ENCODE measurements at regions not wholly inside any gene's neighbourhood (a gene's known extent, or its start where the extent isn't known, plus 50 kb on each side); places are given as distances from the start of the nearest gene placed in this dataset.
"Not testable (repeated sequence)": the region's sequence is repeated elsewhere in the genome, so short reads cannot be mapped to it uniquely, and the experiment has no call there.

- no peak for DNase-seq
These were observed 1547.9 kb upstream of the SPRY2 start for GRCh38 chr13:81888855-81889254.

- DNase-seq: no peak
These were observed 1534.0 kb upstream of the SPRY2 start for GRCh38 chr13:81874681-81875661.

- no peak for DNase-seq
These were observed 1533.3 kb upstream of the SPRY2 start for GRCh38 chr13:81874253-81874652.

- DNase-seq: peak; percentile 2
These were observed 1531.7 kb upstream of the SPRY2 start for GRCh38 chr13:81872581-81872980.

- not testable (repeated sequence) for DNase-seq
These were observed 1530.9 kb upstream of the SPRY2 start for GRCh38 chr13:81871751-81872325.

- DNase-seq: no peak
These were observed 1507.4 kb upstream of the SPRY2 start for GRCh38 chr13:81848291-81848690.

- no peak for DNase-seq
These were observed 1505.8 kb upstream of the SPRY2 start for GRCh38 chr13:81846771-81847170.

GRCh38 chr13:81821259-81821658, 1480.3 kb upstream of the SPRY2 start:
- no peak for DNase-seq

GRCh38 chr13:81800433-81800832, 1459.5 kb upstream of the SPRY2 start:
- no peak for DNase-seq

GRCh38 chr13:81795710-81796109, 1454.8 kb upstream of the SPRY2 start:
- no peak for DNase-seq

GRCh38 chr13:81791641-81792040, 1450.7 kb upstream of the SPRY2 start:
- no peak for DNase-seq

GRCh38 chr13:81781471-81781870, 1440.5 kb upstream of the SPRY2 start:
- no peak for DNase-seq

- DNase-seq: no peak
These were observed 1439.0 kb upstream of the SPRY2 start for GRCh38 chr13:81779876-81780275.

GRCh38 chr13:81778350-81778749, 1437.4 kb upstream of the SPRY2 start:
- no peak for DNase-seq

- no peak for DNase-seq
These were observed 1432.3 kb upstream of the SPRY2 start for GRCh38 chr13:81773263-81773662.

- no peak for DNase-seq
These were observed 1431.0 kb upstream of the SPRY2 start for GRCh38 chr13:81771951-81772350.

GRCh38 chr13:81770868-81771505, 1430.1 kb upstream of the SPRY2 start:
- no peak for DNase-seq

GRCh38 chr13:81762449-81762848, 1421.5 kb upstream of the SPRY2 start:
- no peak for DNase-seq

- DNase-seq: no peak
These were observed 1419.4 kb upstream of the SPRY2 start for GRCh38 chr13:81760316-81760715.

GRCh38 chr13:81757348-81757970, 1416.5 kb upstream of the SPRY2 start:
- DNase-seq: no peak

- no peak for DNase-seq
These were observed 1404.5 kb upstream of the SPRY2 start for GRCh38 chr13:81745391-81745790.

- DNase-seq: no peak
These were observed 1397.4 kb upstream of the SPRY2 start for GRCh38 chr13:81738364-81738763.

- DNase-seq: no peak
These were observed 1385.3 kb upstream of the SPRY2 start for GRCh38 chr13:81726037-81726726.
